Stimulated activated CD4-positive, alpha-beta T cell treated with anti-CD3 and anti-CD28 coated beads, Interleukin-1b, Interleukin-23, amount 100 ng/mL, for 4 hours (primary cell): ENCODE measurements at regions not wholly inside any gene's neighbourhood (a gene's known extent, or its start where the extent isn't known, plus 50 kb on each side); places are given as distances from the start of the nearest gene placed in this dataset.

Experiments
- DNase-seq, 2 donors: peaks; one replicate each; pipeline ENCODE4 v3.0.0-alpha.2; 2020; ENCODE audit warnings: low read depth in 2 of 2

GRCh38 chr10:83165265-83165664 lies 974.0 kb upstream of the GHITM start:
- DNase-seq = no peak

GRCh38 chr10:83166344-83166743 lies 973.0 kb upstream of the GHITM start:
- DNase-seq = no peak

- no peak for DNase-seq
These were observed 972.2 kb upstream of the GHITM start for GRCh38 chr10:83167081-83167480.

GRCh38 chr10:83176901-83177300 lies 962.4 kb upstream of the GHITM start:
- DNase-seq = no peak

GRCh38 chr10:83178526-83178925 lies 960.8 kb upstream of the GHITM start:
- DNase-seq = no peak

- DNase-seq = no peak
These were observed 959.9 kb upstream of the GHITM start for GRCh38 chr10:83179371-83179770.

- DNase-seq = no peak
These were observed 957.2 kb upstream of the GHITM start for GRCh38 chr10:83182076-83182475.

GRCh38 chr10:83184641-83185040 lies 954.7 kb upstream of the GHITM start:
- DNase-seq = no peak

- DNase-seq = no peak
These were observed 948.7 kb upstream of the GHITM start for GRCh38 chr10:83190614-83191013.

GRCh38 chr10:83193026-83193425 lies 946.3 kb upstream of the GHITM start:
- DNase-seq = no peak

GRCh38 chr10:83195021-83195420 lies 944.3 kb upstream of the GHITM start:
- DNase-seq = no peak

- no peak for DNase-seq
These were observed 939.9 kb upstream of the GHITM start for GRCh38 chr10:83199374-83199773.

- DNase-seq = no peak
These were observed 933.4 kb upstream of the GHITM start for GRCh38 chr10:83205861-83206260.

GRCh38 chr10:83212632-83213334 lies 926.5 kb upstream of the GHITM start:
- DNase-seq = no peak

- no peak for DNase-seq
These were observed 925.2 kb upstream of the GHITM start for GRCh38 chr10:83214136-83214535.

- no peak for DNase-seq
These were observed 921.1 kb upstream of the GHITM start for GRCh38 chr10:83218205-83218604.

GRCh38 chr10:83222300-83222699 lies 917.0 kb upstream of the GHITM start:
- no peak for DNase-seq

GRCh38 chr10:83222832-83223742 lies 916.2 kb upstream of the GHITM start:
- DNase-seq = no peak

- no peak for DNase-seq
These were observed 913.5 kb upstream of the GHITM start for GRCh38 chr10:83225781-83226180.

- no peak for DNase-seq
These were observed 909.3 kb upstream of the GHITM start for GRCh38 chr10:83229991-83230390.

GRCh38 chr10:83233691-83234090 lies 905.6 kb upstream of the GHITM start:
- DNase-seq = no peak

- DNase-seq = no peak
These were observed 891.1 kb upstream of the GHITM start for GRCh38 chr10:83248106-83248631.

- DNase-seq = no peak
These were observed 888.9 kb upstream of the GHITM start for GRCh38 chr10:83250396-83250795.
